MM.1S (cell line): ENCODE measurements at regions not wholly inside any gene's neighbourhood (a gene's known extent, or its start where the extent isn't known, plus 50 kb on each side); places are given as distances from the start of the nearest gene placed in this dataset.

ENCODE experiments used
- DNase-seq: peaks from one replicate; pipeline ENCODE4 v3.0.0-alpha.2; 2015
- H2AFZ ChIP-seq: fragments of 300-600 bp; sonication (generic); 2 replicates; pipeline ENCODE4 v1.6.0; 2016; ENCODE audit warnings: antibody characterized with exemption, low read length
- H3F3A ChIP-seq: fragments of 300-600 bp; sonication (generic); 2 replicates; pipeline ENCODE4 v1.6.1; 2016; ENCODE audit warnings: mild to moderate bottlenecking, antibody characterized with exemption, low read length, moderate library complexity, mixed read lengths; ENCODE audit not compliant: insufficient read depth
- H3K27ac ChIP-seq: fragments of 300-600 bp; sonication (generic); 2 replicates; pipeline ENCODE4 v1.5.1; 2016; ENCODE audit warnings: mild to moderate bottlenecking, low read length
- H3K27me3 ChIP-seq: fragments of 300-600 bp; sonication (generic); replicated peaks from 2 replicates; pipeline ENCODE4 v1.6.0; 2016; ENCODE audit warnings: low read length; ENCODE audit not compliant: insufficient read depth
- H3K36me3 ChIP-seq: fragments of 300-600 bp; sonication (generic); replicated peaks from 2 replicates; pipeline ENCODE4 v1.6.1; 2016; ENCODE audit warnings: mild to moderate bottlenecking, low read length, mixed read lengths; ENCODE audit not compliant: insufficient read depth
- H3K4me1 ChIP-seq: fragments of 300-600 bp; sonication (generic); 2 replicates; pipeline ENCODE4 v1.6.1; 2016; ENCODE audit warnings: low read length, mixed read lengths
- H3K4me2 ChIP-seq: fragments of 300-600 bp; sonication (generic); 2 replicates; pipeline ENCODE4 v1.6.0; 2016; ENCODE audit warnings: low read depth, low read length
- H3K4me3 ChIP-seq: fragments of 300-600 bp; sonication (generic); 2 replicates; pipeline ENCODE4 v1.5.1; 2016; ENCODE audit warnings: low read length, mixed read lengths
- H3K79me2 ChIP-seq: fragments of 300-600 bp; sonication (generic); 2 replicates; pipeline ENCODE4 v1.6.1; 2016; ENCODE audit warnings: mixed run types, low read length, mixed read lengths
- H3K9ac ChIP-seq: fragments of 300-600 bp; sonication (generic); 2 replicates; pipeline ENCODE4 v1.6.1; 2016; ENCODE audit warnings: low read length, mixed read lengths
- H3K9me2 ChIP-seq: fragments of 300-600 bp; sonication (generic); replicated peaks from 2 replicates; pipeline ENCODE4 v1.6.1; 2016; ENCODE audit warnings: mild to moderate bottlenecking, low read length, mixed read lengths; ENCODE audit not compliant: insufficient read depth
- H3K9me3 ChIP-seq: fragments of 300-600 bp; sonication (generic); replicated peaks from 2 replicates; pipeline ENCODE4 v1.6.1; 2016; ENCODE audit warnings: mild to moderate bottlenecking, low read length, mixed read lengths; ENCODE audit not compliant: insufficient read depth
- H4K20me1 ChIP-seq: fragments of 300-600 bp; sonication (generic); 2 replicates; pipeline ENCODE4 v1.6.1; 2016; ENCODE audit warnings: mild to moderate bottlenecking, low read length, moderate library complexity, mixed read lengths; ENCODE audit not compliant: insufficient read depth
- CTCF ChIP-seq: fragments of 300-600 bp; sonication (generic); IDR thresholded peaks from 2 replicates; pipeline ENCODE4 v1.5.1; 2016; ENCODE audit warnings: antibody characterized with exemption, low read length, mixed read lengths
- EZH2 ChIP-seq: fragments of 300-600 bp; sonication (generic); optimal IDR thresholded peaks from 2 replicates; pipeline ENCODE3; 2017; ENCODE audit warnings: low read depth, mild to moderate bottlenecking, antibody characterized with exemption, low read length, mixed read lengths
- EZH2phosphoT487 ChIP-seq: fragments of 300-600 bp; sonication (generic); IDR thresholded peaks from 2 replicates; pipeline ENCODE4 v1.6.1; 2018; ENCODE audit warnings: antibody characterized with exemption, low read length

- Histone ChIP-seq H3K4me2 (no peak overlapping the region), H3K9me2 (no peaks in the 10 kb centered on the region), H3K36me3 (no peaks in the 10 kb centered on the region), H3K27me3 (peaks cover 94% of the 10 kb centered on the region), H3K4me1 (no peaks in the 10 kb centered on the region), H3K27ac (no peak overlapping the region), H3K9ac (no peak overlapping the region), H4K20me1 (no peaks in the 10 kb centered on the region), H3F3A (no peaks in the 10 kb centered on the region), H3K4me3 (no peak overlapping the region), H2AFZ (no peak overlapping the region), H3K79me2 (no peaks in the 10 kb centered on the region), H3K9me3 (no peaks in the 10 kb centered on the region)
- no peak for TF ChIP-seq EZH2
- TF ChIP-seq EZH2phosphoT487 = no peak
- no peak for TF ChIP-seq CTCF
- DNase-seq = no peak
Observed at GRCh38 chr17:79444198-79444597, 166.7 kb downstream of the RBFOX3 start.

GRCh38 chr17:79443026-79443425 lies 167.8 kb downstream of the RBFOX3 start:
- Histone ChIP-seq H3K27me3 (peaks cover 94% of the 10 kb centered on the region), H3K9me2 (no peaks in the 10 kb centered on the region), H3K4me1 (no peaks in the 10 kb centered on the region), H3K4me2 (no peak overlapping the region), H3F3A (no peaks in the 10 kb centered on the region), H4K20me1 (no peaks in the 10 kb centered on the region), H2AFZ (no peak overlapping the region), H3K79me2 (no peaks in the 10 kb centered on the region), H3K36me3 (no peaks in the 10 kb centered on the region), H3K9me3 (no peaks in the 10 kb centered on the region), H3K9ac (no peak overlapping the region), H3K4me3 (no peak overlapping the region), H3K27ac (no peak overlapping the region)
- DNase-seq = no peak
- no peak for TF ChIP-seq EZH2
- no peak for TF ChIP-seq CTCF
- no peak for TF ChIP-seq EZH2phosphoT487

- Histone ChIP-seq H3K4me1 (no peaks in the 10 kb centered on the region), H4K20me1 (no peaks in the 10 kb centered on the region), H3K9me3 (no peaks in the 10 kb centered on the region), H2AFZ (no peak overlapping the region), H3K27ac (no peak overlapping the region), H3K4me2 (no peak overlapping the region), H3K79me2 (no peaks in the 10 kb centered on the region), H3K36me3 (no peaks in the 10 kb centered on the region), H3K9ac (no peak overlapping the region), H3K9me2 (no peaks in the 10 kb centered on the region), H3K27me3 (peaks cover 94% of the 10 kb centered on the region), H3K4me3 (no peak overlapping the region), H3F3A (no peaks in the 10 kb centered on the region)
- DNase-seq = no peak
- TF ChIP-seq EZH2phosphoT487 (no peak), EZH2 (no peak), CTCF (no peak)
Observed at GRCh38 chr17:79441356-79442160, 169.3 kb downstream of the RBFOX3 start.
